ENCODE measurements at regions not wholly inside any gene's neighbourhood (a gene's known extent, or its start where the extent isn't known, plus 50 kb on each side); places are given as distances from the start of the nearest gene placed in this dataset.

GRCh38 chr3:14590569-14590968, 50.4 kb upstream of the GRIP2 start:
- no peak for DNase-seq (ENCODE audit: low read depth in 2 of 2)

- DNase-seq (ENCODE audit: low read depth in 2 of 2) = no peak
These were observed 52.2 kb upstream of the GRIP2 start for GRCh38 chr3:14592390-14592789.

DNA sequence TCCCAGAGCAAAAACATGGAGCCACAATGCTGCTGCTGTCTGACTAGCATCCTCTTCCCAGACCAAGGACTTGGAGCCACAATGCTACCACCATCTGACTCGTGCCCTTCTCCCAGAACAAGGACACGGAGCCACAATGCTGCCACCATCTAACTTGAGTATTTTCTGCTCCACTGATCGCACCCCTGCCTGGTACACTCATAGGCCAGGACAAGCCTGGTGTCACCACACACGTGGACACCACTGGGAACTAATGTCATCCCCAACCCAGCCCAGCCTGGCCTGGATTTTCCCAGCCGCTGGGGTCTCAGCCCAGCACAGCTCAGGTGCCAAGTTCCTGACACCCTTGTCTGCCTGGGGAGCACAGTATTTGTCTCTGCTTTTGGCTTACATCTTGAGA, 52.7 kb upstream of the GRIP2 start:
- DNase-seq (ENCODE audit: low read depth in 2 of 2) = no peak

DNA sequence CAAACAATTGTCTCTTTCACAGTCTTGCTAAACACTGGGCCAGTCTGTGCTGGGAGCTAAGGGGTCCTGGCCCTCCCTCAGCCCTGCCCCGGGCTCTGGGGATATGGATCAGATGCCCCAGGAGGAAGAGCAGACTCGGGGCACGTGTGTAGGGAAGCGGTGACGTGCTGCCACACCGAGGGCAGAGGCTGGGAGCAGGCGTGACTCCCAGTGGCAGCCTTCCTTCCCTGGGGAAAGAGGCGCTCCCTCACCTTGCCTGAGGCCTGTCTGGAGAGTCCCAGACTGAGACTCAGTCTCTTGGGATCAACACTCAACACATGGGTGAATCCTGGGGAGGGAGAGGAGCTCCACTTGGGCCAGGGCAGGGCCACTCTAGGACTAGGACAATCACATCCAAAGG, 54.1 kb upstream of the GRIP2 start:
- no peak for DNase-seq (ENCODE audit: low read depth in 2 of 2)

- DNase-seq (ENCODE audit: low read depth in 2 of 2) = no peak
These were observed 55.4 kb upstream of the GRIP2 start for GRCh38 chr3:14595561-14595960.

DNA sequence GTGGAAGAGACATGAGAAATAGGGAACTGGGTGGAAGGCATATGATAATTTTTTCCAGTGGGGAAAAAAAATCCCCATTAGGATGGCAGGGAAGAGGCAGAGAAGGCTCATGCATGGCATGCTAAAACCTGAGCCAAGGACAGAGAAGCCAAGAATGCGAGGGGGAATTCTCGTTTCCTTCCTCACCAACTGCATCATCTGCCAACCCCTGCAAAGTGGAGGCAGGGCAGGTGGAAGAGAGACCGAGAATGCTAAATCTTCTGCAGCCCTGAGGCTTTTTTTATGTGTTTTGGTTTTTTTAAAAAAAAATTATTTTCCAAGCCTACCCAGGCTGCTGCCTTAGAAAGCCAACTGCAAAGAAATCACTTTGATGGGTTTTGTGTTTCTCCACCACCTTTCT, 54.3 kb upstream of the CCDC174 start:
- DNase-seq (ENCODE audit: low read depth in 2 of 2) = no peak

DNA sequence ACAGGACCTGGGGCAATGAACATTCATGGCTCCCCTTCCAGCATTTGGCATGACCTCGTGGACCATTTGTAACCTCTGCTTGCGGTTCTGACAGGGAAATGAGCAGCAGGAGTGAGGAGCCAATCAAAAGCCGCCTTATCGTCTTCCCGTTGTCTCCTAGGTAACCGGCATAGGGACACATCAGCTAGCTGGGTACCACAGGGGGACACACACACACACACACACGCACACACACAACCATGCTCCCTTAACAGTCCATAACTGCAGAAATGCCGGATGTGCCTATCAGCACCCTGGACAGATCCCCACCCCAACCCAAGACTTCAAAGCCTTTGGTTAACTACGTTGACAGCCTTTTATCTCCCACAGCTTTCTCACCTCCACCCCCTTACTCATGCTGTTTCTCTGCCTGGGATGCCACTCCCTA, 53.4 kb upstream of the CCDC174 start:
- DNase-seq (ENCODE audit: low read depth in 2 of 2) = peak; percentile 25 to 31

DNA sequence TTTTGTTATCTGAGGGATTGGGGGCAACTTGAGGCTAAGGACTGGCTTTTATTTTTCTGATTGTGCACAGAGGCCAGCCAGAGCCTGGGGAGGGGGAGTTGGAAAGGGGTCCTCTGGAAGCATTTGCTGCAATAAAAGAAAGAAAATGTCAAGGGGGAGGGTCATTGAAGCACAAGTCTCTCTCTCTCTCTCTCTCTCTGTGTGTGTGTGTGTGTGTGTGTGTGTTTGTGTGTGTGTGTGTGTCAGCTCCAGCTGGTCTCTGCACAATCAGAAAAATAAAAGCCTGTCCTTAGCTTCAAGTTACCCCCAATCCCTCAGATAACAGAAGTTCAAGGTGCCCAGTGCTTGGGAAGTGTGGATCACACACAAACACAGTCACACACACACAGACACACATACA, 52.1 kb upstream of the CCDC174 start:
- DNase-seq (ENCODE audit: low read depth in 2 of 2) = no peak

DNA sequence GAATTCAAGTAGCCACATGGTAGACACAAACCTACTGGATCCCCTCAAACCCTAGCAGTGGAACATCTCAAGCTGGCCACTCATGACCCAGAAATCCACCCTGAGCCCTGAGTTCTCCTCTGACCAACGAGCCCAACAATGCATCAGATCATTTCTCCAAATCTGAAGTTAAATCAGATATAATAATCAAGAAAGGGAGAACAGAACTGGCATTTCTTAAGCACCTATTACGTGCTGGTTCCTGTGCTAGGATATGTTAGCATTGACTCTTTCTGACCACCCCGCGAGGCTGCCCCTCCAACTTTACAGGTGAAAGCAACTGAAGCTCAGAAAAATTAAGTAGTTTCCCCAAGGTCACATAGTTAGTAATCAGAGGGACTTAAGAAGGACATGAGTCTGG, 51.5 kb upstream of the CCDC174 start:
- DNase-seq (ENCODE audit: low read depth in 2 of 2) = no peak

DNA sequence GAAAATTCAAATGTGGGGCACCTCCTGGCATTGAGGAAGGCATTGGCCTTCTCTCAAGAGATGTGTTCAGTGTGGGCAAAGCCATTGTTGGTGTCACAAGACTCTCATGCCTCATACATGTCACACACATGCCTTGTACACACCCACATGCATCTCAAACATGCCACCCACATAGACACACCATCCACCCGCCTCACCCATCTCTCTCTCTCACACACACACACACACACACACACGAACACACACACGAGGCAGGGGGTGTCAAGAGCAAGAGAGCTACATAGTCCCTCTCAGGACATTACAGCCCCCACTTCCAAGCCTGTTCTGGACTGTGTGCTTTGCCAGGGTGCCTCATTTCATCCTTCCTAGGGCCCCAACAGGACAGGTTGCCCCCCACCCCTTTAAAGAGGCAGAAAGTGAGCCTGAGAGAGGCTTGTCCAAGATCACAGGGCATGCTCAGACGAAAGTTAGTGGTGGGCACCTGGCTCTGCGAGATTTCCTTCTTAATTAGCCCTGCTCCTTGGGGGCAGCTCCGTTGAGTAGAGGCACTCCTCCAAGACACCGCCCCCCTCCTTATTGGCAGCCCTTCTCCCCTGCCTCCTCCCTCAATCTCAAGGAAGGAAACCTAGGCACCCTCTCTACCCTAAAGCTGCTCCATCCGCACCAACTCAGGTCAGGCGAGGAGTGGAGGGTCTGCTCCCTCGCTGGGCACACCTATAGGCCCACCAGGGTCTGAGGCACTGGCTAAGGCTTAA, 50.5 kb upstream of the CCDC174 start:
- DNase-seq (ENCODE audit: low read depth in 2 of 2) = no peak

- DNase-seq (ENCODE audit: low read depth in 2 of 2) = no peak
These were observed 49.9 kb upstream of the CCDC174 start for GRCh38 chr3:14601692-14602005.
